Calu3 (cell line): ENCODE measurements at regions not wholly inside any gene's neighbourhood (a gene's known extent, or its start where the extent isn't known, plus 50 kb on each side); places are given as distances from the start of the nearest gene placed in this dataset.

ENCODE experiments used
- BruUV-seq: library from RNA; stranded (reverse); fragments of 400-500 nt; replicated peaks from 2 replicates; lab custom pipeline; 2021; lab: Mats Ljungman, UMichigan
- CTCF ChIA-PET: fragments of 300-600 bp; sonication (Branson Sonifier 250); formaldehyde crosslinking; loops from one replicate; lab custom pipeline; 2022; ENCODE audit warnings: antibody characterized with exemption; lab: Charles Lee
- DNase-seq: peaks from one replicate; pipeline ENCODE4 v3.0.0; 2022
- H3K27ac Mint-ChIP-seq: one replicate; pipeline ENCODE4 v1.8.0; 2022; ENCODE audit warnings: mixed read lengths; ENCODE audit not compliant: unreplicated experiment
- H3K27me3 Mint-ChIP-seq: one replicate; pipeline ENCODE4 v1.8.0; 2022; ENCODE audit warnings: mixed read lengths; ENCODE audit not compliant: unreplicated experiment
- H3K36me3 Mint-ChIP-seq: one replicate; pipeline ENCODE4 v1.8.0; 2022; ENCODE audit warnings: mild to moderate bottlenecking, moderate library complexity, mixed read lengths; ENCODE audit not compliant: insufficient read depth, unreplicated experiment
- H3K4me1 Mint-ChIP-seq: one replicate; pipeline ENCODE4 v1.8.0; 2022; ENCODE audit warnings: mild to moderate bottlenecking, low read depth, mixed read lengths; ENCODE audit not compliant: unreplicated experiment
- H3K4me3 Mint-ChIP-seq: one replicate; pipeline ENCODE4 v1.8.0; 2022; ENCODE audit warnings: mild to moderate bottlenecking, low read depth, moderate library complexity, mixed read lengths; ENCODE audit not compliant: unreplicated experiment
- H3K9me3 Mint-ChIP-seq: one replicate; pipeline ENCODE4 v1.8.0; 2022; ENCODE audit warnings: low read depth, mixed read lengths; ENCODE audit not compliant: unreplicated experiment
- CTCF ChIP-seq: fragments of 200-600 bp; IDR thresholded peaks from one replicate; pipeline ENCODE4 v1.8.0; 2022; ENCODE audit warnings: antibody characterized with exemption; ENCODE audit not compliant: unreplicated experiment
- intact Hi-C: fragments of 100-400 bp; cut with micrococcal nuclease; formaldehyde crosslinking; loops from one replicate; pipeline ENCODE4 v1.10.0; 2022; ENCODE audit not compliant: unreplicated experiment

GRCh38 chr6:91114123-91114708, 527.3 kb upstream of the MAP3K7 start:
- BruUV-seq: no TSS peak
- H3K4me1 Mint-ChIP-seq: no peaks in the 10 kb centered on the region
- no peaks in the 10 kb centered on the region for H3K36me3 Mint-ChIP-seq
- intact Hi-C loops: no loop called here
- no peak for TF ChIP-seq CTCF
- CTCF ChIA-PET: no interaction called here
- H3K9me3 Mint-ChIP-seq: no peaks in the 10 kb centered on the region
- no peak overlapping the region for H3K4me3 Mint-ChIP-seq
- DNase-seq: no peak
- H3K27ac Mint-ChIP-seq: no peak overlapping the region
- H3K27me3 Mint-ChIP-seq: peaks cover 30% of the 10 kb centered on the region

DNA sequence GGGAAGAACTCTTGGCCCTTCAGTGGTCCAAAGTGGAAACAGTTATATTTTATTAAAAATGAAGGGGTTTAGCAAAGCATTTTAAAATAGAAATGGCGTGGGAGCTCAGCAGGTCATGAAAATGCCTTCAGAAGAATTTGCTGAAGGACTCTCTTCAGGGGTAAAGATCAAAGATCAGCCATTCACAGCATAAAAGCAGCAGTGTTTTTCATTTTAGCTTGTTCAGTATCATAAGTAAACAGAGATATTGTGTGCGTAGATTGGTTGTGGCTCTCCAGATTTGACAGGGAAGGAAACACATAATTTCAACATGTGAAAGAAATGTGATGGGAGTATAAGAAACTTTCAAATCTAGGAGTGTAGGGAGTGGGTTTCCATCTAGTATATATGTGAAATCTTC, 519.2 kb upstream of the MAP3K7 start:
- Mint-ChIP-seq H3K9me3 (no peaks in the 10 kb centered on the region), H3K36me3 (no peaks in the 10 kb centered on the region), H3K27me3 (peaks cover 33% of the 10 kb centered on the region), H3K4me3 (no peak overlapping the region), H3K4me1 (no peaks in the 10 kb centered on the region), H3K27ac (no peak overlapping the region)
- DNase-seq: no peak
- CTCF ChIA-PET: no interaction called here
- BruUV-seq: no TSS peak
- intact Hi-C loops: no loop called here
- no peak for TF ChIP-seq CTCF

DNA sequence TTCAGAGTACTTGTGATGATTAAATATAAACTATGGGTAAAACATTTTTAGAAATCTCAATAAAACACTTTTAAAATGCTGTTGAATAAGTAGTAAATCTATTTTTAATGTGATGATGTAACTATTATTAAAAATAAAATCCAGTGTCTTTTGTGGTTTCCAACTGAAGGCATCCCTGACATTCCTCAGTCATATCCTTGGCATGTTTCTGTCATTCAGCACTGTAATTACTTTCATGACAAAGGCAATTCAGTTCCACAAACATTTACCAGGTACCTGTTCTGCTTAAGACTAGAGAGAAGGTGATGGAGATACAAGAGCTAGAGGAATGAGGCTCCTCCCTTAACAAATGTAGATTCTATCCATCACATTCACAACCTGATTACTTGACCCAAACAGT, 518.7 kb upstream of the MAP3K7 start:
- H3K4me3 Mint-ChIP-seq: no peak overlapping the region
- intact Hi-C loops: no loop called here
- H3K27me3 Mint-ChIP-seq: peaks cover 28% of the 10 kb centered on the region
- H3K36me3 Mint-ChIP-seq: no peaks in the 10 kb centered on the region
- H3K4me1 Mint-ChIP-seq: no peaks in the 10 kb centered on the region
- no TSS peak for BruUV-seq
- DNase-seq: no peak
- no peak for TF ChIP-seq CTCF
- no peaks in the 10 kb centered on the region for H3K9me3 Mint-ChIP-seq
- no peak overlapping the region for H3K27ac Mint-ChIP-seq
- CTCF ChIA-PET: no interaction called here

- no peak for DNase-seq
- BruUV-seq: no TSS peak
- intact Hi-C loops: no loop called here
- no peaks in the 10 kb centered on the region for H3K4me1 Mint-ChIP-seq
- H3K9me3 Mint-ChIP-seq: no peaks in the 10 kb centered on the region
- TF ChIP-seq CTCF: no peak
- no peaks in the 10 kb centered on the region for H3K27me3 Mint-ChIP-seq
- CTCF ChIA-PET: no interaction called here
- no peaks in the 10 kb centered on the region for H3K36me3 Mint-ChIP-seq
- H3K27ac Mint-ChIP-seq: no peak overlapping the region
- H3K4me3 Mint-ChIP-seq: no peak overlapping the region
Observed at GRCh38 chr6:91099479-91099878, 512.6 kb upstream of the MAP3K7 start.
